Epidermal melanocyte (primary cell): ENCODE measurements at regions not wholly inside any gene's neighbourhood (a gene's known extent, or its start where the extent isn't known, plus 50 kb on each side); places are given as distances from the start of the nearest gene placed in this dataset.

ENCODE experiments used
- DNase-seq: peaks from one replicate; pipeline ENCODE4 v3.0.0; 2011; ENCODE audit warnings: low spot score; ENCODE audit not compliant: insufficient read length

GRCh38 chr21:27293239-27293638 lies 326.4 kb upstream of the ADAMTS5 start:
- no peak for DNase-seq

DNA sequence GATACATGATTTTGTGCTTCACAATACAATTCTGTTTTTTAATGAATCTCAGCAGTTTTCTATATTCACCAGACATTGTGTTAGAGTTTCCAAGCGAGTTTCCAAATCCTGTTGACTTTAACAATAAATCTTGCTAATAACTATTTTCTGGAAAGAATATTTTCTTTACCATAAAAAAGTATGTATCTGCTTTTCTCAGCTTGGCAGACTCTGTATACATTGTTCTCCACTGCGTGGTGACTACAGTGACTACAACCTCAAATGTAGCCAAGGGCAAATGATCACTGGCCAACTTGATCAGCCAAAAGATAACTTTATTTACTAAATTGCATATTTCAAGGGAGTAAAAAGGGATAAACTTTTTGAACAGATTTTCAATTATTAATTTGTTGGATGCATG lies 325.9 kb upstream of the ADAMTS5 start:
- DNase-seq, result no peak

DNA sequence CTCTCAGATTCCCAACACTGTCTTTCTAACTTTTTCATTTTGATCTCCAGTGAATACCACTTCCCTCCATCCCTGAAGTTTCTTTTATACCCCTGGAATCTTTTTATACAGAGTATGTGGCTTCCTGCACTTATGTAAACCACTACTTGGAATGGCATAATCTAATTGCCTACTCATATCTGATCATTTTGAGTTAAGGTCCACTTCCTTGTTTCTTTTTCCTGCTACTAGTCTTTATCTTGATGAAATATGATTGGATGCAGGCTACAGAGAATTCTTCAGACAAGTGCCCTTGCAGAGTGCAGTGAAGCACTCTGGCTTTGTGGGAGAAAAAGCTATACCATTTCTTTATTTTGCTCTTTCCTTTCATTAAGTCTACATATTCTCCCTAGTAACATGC lies 325.3 kb upstream of the ADAMTS5 start:
- no peak for DNase-seq

DNA sequence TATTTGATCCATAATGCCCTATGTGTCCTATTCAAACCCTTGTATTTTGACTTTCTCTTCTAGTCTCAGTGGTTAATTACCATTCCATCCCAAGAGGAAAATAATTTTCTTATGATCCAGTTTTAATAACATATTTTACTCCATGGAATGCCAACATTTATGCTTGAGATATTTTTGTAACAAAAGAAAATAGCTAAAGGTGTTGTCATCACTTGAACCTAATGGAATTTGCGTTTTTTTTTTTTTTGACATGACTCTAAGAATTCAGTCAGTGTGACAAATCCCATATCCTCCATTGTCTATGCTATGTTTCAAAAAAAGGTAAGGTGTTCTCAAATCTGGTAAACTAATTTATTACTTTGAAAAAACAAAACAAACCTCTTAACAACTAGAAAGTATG lies 324.1 kb upstream of the ADAMTS5 start:
- no peak for DNase-seq

- DNase-seq, result no peak
Observed at GRCh38 chr21:27290028-27290427, 323.1 kb upstream of the ADAMTS5 start.

- no peak for DNase-seq
Observed at GRCh38 chr21:27286760-27287159, 319.9 kb upstream of the ADAMTS5 start.

DNA sequence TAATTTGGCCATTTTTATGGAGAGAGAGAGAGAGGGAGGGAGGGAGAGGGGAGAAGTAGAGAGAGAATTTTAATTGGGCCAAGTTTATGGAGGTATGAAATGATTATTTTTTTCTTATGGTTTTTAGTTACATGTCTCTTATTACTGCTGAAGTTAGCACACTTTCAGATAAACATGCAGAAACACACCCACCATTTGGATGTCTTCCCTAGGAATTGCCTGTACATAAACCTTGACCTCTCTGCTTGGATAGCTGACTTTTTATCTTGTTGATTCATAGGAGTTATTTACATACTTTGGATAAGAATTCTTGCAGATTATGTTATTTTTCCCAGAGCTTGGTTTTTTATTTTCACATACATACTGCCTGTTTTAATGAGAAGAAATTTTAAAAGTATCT lies 310.2 kb upstream of the ADAMTS5 start:
- DNase-seq, result no peak

DNA sequence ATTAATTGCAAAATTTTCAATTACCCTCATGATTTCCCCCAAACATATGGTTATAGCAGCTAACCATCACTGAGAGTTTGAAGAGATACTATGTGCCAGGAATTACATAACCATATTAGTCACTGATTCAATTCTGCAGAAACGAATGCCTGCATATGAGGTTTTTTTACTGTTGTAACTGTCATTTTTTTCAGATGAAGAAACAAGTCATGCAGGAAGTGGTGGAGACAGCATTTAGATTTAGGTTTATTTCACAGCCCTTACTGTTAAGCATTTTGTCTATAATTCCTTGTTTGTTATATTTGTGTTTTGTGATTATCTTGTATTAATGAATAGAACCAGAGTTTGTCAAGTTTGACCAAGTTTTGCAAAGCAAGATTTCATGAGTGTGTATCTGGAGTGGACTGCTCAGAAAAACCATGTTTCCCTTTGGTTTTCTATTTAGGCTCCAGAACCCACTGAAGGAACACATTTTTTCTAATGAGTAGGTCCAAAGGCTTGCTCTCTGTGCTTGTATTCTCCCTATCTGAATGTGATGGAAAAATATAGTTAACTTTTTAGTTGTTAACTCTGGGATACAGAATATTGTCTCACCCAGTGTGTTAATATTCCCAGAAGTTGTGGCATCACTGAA lies 308.5 kb upstream of the ADAMTS5 start:
- DNase-seq, result peak; percentile 30

- no peak for DNase-seq
Observed at GRCh38 chr21:27269644-27270043, 302.8 kb upstream of the ADAMTS5 start.

- no peak for DNase-seq
Observed at GRCh38 chr21:27268290-27268689, 301.4 kb upstream of the ADAMTS5 start.

GRCh38 chr21:27265949-27266348 lies 299.1 kb upstream of the ADAMTS5 start:
- DNase-seq, result no peak

DNA sequence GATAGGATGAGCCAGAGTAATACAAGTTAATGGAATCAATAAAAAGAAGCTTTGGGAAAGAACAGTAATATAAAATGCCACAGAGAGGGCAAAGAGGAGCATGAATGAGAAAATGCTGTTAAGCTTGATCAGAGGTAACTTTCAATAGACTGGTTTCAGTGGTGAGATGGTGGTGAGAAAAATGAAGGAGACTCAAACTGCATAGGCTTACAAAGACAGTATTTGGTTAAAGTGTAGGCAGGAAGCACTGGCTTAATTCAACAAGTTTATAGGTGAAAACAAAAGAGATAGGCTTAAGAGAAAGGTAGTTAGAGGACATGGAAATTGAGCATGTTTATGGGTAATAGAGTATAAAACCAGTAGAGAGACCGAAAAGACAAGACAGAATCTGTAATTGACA lies 298.6 kb upstream of the ADAMTS5 start:
- DNase-seq, result no peak

- DNase-seq, result no peak
Observed at GRCh38 chr21:27261676-27262075, 294.8 kb upstream of the ADAMTS5 start.

- no peak for DNase-seq
Observed at GRCh38 chr21:27260728-27261127, 293.8 kb upstream of the ADAMTS5 start.

GRCh38 chr21:27258742-27259448 lies 292.0 kb upstream of the ADAMTS5 start:
- DNase-seq, result no peak

GRCh38 chr21:27257908-27258556 lies 291.1 kb upstream of the ADAMTS5 start:
- no peak for DNase-seq

DNA sequence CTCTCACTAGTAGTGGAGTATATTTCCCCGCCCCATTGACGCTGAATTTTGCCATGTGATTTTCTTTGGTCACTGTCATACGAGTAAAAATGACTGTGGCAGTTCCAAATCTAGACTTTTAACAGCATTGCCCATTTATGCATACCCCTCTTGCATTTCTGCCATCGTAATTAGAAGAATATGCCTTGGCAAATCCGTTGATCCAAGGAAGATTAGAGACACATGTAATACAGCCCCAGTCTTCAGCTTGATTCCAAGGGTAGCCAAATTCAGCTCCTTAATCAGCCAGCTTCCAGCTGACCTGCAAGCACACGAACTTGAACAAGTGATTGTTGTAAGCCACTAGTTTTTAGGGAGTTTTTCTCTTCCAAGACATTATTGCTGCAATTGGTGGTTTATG lies 290.3 kb upstream of the ADAMTS5 start:
- DNase-seq, result no peak

DNA sequence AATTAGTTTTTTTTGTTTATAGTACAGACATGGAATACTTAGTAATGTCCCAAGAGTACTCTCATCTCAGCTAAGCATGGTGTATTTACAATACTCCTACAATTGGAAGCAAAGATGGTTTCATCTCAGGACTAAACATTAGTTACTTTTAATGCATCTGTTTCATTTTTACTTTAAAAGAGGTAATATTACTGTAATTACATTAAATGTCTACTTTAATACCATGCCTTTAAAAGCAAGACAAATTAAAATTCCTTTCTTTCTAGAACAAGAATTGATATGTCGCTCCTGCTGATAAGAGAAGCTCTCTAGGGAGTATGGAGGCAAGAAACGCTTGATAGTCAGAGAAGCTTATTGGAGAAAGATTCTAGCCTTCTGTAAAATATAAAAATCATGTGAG lies 284.9 kb upstream of the ADAMTS5 start:
- DNase-seq, result no peak

GRCh38 chr21:27250366-27250765 lies 283.5 kb upstream of the ADAMTS5 start:
- no peak for DNase-seq

GRCh38 chr21:27248814-27249213 lies 281.9 kb upstream of the ADAMTS5 start:
- no peak for DNase-seq

- no peak for DNase-seq
Observed at GRCh38 chr21:27246741-27247140, 279.9 kb upstream of the ADAMTS5 start.

GRCh38 chr21:27244776-27245175 lies 277.9 kb upstream of the ADAMTS5 start:
- DNase-seq, result no peak

- DNase-seq, result no peak
Observed at GRCh38 chr21:27244352-27244751, 277.5 kb upstream of the ADAMTS5 start.
